ENCODE measurements at regions not wholly inside any gene's neighbourhood (a gene's known extent, or its start where the extent isn't known, plus 50 kb on each side); places are given as distances from the start of the nearest gene placed in this dataset.
"Not testable (repeated sequence)": the region's sequence is repeated elsewhere in the genome, so short reads cannot be mapped to it uniquely, and the experiment has no call there.

DNA sequence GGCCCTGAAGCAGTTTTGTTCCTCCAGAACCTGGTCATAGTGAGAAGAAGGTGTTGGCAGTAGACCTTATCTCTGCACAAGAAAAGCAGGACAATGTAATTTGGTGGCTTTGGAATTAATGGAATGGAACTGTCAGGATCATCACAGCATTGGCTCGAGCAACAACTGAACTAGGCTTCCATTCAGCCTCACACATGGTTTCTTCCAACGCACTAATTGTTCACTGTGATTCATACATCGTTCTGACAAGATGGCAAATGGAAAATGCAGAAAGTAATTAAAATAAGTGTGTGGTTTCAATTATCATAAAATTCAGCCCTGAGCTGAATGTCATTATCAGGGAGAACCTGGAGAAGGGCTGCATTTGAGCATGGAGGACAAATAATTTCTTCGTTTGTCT is 80.6 kb downstream of the MFSD1 start:
- DNase-seq: no peak

- no peak for DNase-seq
These were observed 94.9 kb downstream of the MFSD1 start for GRCh38 chr3:158896729-158897128.

DNA sequence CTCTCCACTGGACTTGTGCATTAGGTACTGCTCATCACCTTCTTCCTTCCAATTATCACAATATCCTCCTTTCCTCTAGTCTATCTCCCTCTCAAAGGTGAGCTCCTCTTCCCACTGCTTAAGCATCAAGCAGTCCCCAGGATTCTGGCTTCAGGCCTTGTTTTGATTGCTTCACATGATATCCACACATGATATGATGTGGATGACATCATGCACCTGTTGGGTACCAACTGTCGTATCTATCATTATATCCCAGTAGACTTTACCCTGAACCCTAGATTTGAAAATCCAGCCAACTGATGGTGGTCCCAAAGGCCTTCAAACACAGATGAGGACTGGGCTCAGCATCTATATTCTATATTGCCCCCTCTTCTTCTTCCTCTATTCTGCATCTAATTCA is 104.9 kb downstream of the MFSD1 start:
- no peak for DNase-seq

- DNase-seq: no peak
These were observed 106.4 kb downstream of the MFSD1 start for GRCh38 chr3:158908187-158908734.

- no peak for DNase-seq
These were observed 108.0 kb downstream of the MFSD1 start for GRCh38 chr3:158909870-158910269.

- DNase-seq: no peak
These were observed 109.7 kb downstream of the MFSD1 start for GRCh38 chr3:158911586-158911985.

- no peak for DNase-seq
These were observed 110.3 kb downstream of the MFSD1 start for GRCh38 chr3:158912188-158912587.

DNA sequence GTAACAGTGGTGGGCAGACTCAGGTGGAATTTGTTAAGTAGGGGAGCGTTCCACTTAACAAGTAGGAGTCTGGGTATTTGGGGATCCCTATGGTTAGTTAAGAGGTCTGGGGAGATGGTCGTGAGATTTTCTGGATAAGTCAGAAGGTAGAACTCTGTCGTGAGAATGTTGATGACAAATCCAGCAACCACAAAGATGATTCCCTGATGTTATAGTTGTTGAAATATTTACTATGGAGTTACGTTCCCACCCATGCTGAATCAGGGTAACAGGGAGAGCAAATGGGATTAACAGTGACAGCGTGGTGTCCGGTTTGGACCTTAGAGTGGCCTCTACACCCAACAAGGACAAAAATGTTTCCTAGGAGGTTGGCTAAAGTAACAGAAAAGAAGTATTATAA is 110.8 kb downstream of the MFSD1 start:
- DNase-seq: no peak

DNA sequence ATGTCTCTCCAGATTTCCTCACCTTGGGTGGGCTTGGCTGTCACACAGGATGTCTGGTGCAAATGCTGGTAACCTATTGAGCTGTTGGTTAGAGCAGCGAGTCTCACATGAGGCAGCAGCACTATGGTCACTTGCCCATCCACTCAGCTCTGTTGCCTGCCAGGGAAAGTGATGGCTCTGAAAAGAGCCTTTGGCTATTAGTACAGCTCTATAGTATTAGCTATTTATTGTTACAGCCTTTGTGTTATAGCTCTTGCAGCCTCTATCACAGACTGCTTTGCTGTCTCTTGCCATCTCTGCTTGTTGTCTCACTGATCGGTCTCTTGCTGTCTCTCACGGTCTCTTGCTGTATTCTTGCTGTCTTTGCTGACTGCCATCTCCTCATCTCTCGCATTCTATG is 114.3 kb downstream of the MFSD1 start:
- no peak for DNase-seq

- peak in 1 of 2 donors; percentile 51 for DNase-seq
These were observed 116.2 kb downstream of the MFSD1 start for GRCh38 chr3:158918008-158918407.

- DNase-seq: no peak
These were observed 116.6 kb downstream of the MFSD1 start for GRCh38 chr3:158918451-158918850.

DNA sequence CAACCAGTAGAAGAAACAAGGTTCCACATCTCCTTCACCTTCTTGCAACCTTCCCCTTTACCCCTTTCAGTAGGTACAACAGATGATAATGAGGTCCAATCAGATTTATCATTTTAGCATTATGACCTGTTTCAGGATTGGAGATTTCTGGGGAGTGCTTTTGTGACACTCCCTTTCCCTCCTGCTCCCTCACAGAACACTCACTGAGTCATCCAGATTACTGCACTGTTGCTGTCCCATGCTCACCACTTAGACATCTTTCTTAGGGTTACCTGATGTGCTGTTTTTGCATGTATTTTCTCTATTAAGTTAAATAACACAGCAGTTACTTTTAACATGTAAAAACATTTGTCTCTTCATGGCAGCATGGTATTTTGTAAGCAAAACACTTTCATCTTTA is 118.5 kb downstream of the MFSD1 start:
- no peak for DNase-seq

DNA sequence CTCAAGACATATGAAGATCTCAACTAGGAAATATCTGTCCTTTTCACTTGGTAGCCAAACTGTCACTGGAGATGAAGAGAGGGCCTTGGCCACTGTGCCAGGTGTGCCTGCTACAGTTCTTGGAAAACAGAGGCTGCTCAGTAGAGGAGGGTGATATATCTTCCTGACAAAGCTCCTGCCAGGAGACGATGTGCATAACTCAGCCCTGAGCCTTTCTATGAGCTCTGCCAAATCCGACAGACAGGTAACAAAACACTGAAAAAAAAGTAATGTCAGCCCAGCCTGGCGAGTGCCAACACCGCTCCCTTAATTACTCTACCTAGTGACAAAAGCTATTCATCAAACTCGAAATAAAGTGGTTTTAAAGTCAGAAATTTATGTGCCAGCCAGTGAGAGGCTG is 123.2 kb downstream of the MFSD1 start:
- DNase-seq: no peak

DNA sequence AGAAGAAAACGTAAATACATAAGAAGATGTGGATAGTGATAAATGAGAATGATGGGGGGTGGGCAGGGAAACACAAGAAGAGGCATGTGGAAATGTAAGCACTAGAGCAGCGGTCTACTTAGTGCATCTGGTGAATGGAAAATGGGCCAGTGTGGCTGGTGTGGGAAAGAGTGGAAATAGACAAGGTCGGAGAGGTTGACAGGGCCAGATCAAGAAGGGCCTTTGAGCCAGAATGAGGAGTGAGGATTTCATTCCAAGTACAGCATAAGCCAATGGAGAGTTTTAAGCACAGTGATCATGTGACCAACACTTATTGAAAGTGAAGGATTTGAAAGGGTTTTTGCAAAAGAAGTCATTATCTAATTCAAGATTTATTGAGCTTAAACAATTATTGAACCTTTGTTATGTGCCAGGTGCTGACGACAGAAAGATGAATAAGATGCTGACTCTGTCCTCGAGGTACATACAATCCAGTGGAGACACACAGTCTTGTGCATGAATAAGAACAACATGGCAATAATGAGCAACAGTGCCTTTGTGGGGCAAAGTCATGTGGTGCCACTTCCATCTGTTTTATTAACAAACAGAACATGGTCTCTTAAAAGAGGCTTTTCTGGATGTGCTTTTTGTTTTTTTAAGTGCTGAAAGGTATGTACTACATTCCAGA is 124.1 kb downstream of the MFSD1 start:
- no peak for DNase-seq

GRCh38 chr3:158935846-158936245 is 134.0 kb downstream of the MFSD1 start:
- no peak for DNase-seq

DNA sequence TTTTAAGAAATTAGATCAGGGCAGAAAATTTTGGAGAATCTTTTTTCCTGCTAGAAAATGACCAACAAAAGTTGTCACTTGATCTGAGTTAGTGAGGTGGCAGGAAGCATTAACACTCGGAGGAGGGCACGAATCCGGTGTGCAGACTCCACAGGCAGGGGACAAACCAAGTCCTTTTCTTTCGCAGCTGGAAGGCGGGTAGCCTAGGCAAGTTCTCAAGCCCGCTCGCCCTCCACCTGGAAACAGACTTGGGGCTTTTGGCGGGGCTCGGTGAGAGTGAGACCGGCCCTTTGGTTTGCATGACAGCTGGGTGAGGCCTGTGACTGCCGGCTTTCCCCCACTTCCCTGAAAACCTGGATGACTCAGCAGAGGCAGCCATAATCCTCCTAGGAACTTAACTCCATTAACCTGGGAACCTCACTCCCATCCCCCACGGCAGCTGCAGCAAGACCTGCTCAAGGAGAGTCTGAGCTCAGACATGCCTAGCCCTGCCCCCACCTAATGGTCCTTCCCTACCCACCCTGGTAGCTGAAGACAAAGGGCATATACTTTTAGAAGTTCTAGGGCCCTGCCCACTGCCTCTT is 134.8 kb downstream of the MFSD1 start:
- no peak for DNase-seq

- no peak for DNase-seq
These were observed 148.5 kb downstream of the MFSD1 start for GRCh38 chr3:158950178-158950901.

DNA sequence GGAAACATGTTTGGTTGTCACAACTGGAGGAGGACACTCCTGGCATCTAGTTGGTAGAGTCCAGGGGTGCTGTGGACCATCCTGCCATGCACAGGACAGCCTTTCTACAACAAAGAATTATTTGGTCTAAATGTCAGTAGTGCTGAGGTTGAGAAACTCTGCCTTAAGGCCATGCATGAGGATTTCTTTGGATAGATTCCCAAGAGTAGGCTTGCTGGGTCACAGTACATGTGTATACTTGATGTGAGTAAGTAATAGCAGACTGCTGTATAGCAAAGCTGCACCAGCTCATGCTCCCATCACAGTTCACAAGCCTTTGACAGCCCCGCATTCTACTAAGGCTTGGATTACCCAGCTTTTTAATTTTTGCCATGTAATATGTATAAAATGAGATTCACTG is 151.3 kb downstream of the MFSD1 start:
- DNase-seq: no peak

DNA sequence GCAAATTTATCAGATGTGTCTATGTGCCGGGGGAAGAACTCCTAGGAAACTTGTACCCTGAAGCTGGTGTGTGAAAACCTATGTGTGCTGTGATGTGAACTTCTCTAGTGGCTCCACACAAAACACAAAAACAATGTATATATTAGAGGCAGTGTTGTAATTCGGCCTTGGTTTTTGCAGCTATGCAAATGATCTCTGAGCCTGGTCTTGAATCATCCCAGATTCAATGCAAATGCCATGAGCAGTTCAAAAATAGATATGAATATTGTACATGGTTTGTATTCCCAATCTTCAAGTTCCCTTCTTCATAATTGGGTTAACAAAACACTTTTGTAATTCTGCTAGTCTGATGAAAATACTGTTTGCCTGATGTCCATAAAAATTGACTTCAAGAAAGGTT is 152.6 kb downstream of the MFSD1 start:
- DNase-seq: no peak

- not testable (repeated sequence) for DNase-seq
These were observed 155.9 kb downstream of the MFSD1 start for GRCh38 chr3:158957777-158958176.

GRCh38 chr3:158958873-158959272 is 157.0 kb downstream of the MFSD1 start:
- DNase-seq: no peak

- DNase-seq: no peak
These were observed 159.6 kb downstream of the MFSD1 start for GRCh38 chr3:158961471-158961870.

GRCh38 chr3:158961911-158962310 is 160.1 kb downstream of the MFSD1 start:
- no peak for DNase-seq

GRCh38 chr3:158970006-158970405 is 168.2 kb downstream of the MFSD1 start:
- DNase-seq: no peak
